Uterus (tissue), 3 donors: ENCODE measurements at regions not wholly inside any gene's neighbourhood (a gene's known extent, or its start where the extent isn't known, plus 50 kb on each side); places are given as distances from the start of the nearest gene placed in this dataset.

Experiments used
- DNase-seq, 2 donors: peaks; one replicate each; pipeline ENCODE4 v3.0.0-alpha.2; 2019 to 2020
- H3K27ac ChIP-seq, 2 donors: fragments of 200-600 bp; sonication (generic); 1 replicate in 1 of 2; 2 replicates in 1 of 2; pipeline ENCODE4 v1.5.1; 2016 to 2018
- H3K27me3 ChIP-seq, 2 donors: fragments of 200-600 bp; sonication (generic); one replicate each; pipeline ENCODE4 v1.5.1; 2018 to 2019; ENCODE audit warnings: control low read depth in 1 of 2
- H3K36me3 ChIP-seq, 2 donors: fragments of 200-600 bp; sonication (generic); one replicate each; pipeline ENCODE4 v1.5.1; 2019; ENCODE audit warnings: control low read depth in 1 of 2
- H3K4me1 ChIP-seq, 2 donors: fragments of 200-600 bp; sonication (generic); one replicate each; pipeline ENCODE4 v1.5.1; 2018 to 2019; ENCODE audit warnings: control low read depth in 1 of 2
- H3K4me3 ChIP-seq, 2 donors: fragments of 200-600 bp; sonication (generic); 1 replicate in 1 of 2; 2 replicates in 1 of 2; pipeline ENCODE4 v1.5.1; 2018 to 2019; ENCODE audit warnings: mild to moderate bottlenecking in 1 of 2
- H3K9me3 ChIP-seq, 2 donors: fragments of 200-600 bp; sonication (generic); one replicate each; pipeline ENCODE4 v1.5.1; 2019; ENCODE audit warnings: control low read depth in 1 of 2
- POLR2A ChIP-seq, 2 donors: fragments of 450-650 bp; IDR thresholded peaks; one replicate each; pipeline ENCODE4 v1.6.1; 2016; ENCODE audit warnings: antibody characterized with exemption in 2 of 2, mild to moderate bottlenecking in 1 of 2, moderate library complexity in 1 of 2
- intact Hi-C: fragments of 100-400 bp; cut with DNase I; formaldehyde crosslinking; loops from one replicate; pipeline ENCODE4 v1.15.1; 2023; ENCODE audit warnings: low total_unique reads
- TF ChIP-seq, protein P1 (sequence below), 4 experiments: fragments of 200-600 bp in 2 of 4; fragments of 450-650 bp in 2 of 4; sonication (generic) in 2 of 4; IDR thresholded peaks; one replicate each; pipeline ENCODE4 v1.5.1; 2016 to 2019; ENCODE audit warnings: antibody characterized with exemption in 4 of 4, mild to moderate bottlenecking in 2 of 4, moderate library complexity in 1 of 4
- donor health status: DM: yes; HTN: yes; CAD: no.

DNA sequence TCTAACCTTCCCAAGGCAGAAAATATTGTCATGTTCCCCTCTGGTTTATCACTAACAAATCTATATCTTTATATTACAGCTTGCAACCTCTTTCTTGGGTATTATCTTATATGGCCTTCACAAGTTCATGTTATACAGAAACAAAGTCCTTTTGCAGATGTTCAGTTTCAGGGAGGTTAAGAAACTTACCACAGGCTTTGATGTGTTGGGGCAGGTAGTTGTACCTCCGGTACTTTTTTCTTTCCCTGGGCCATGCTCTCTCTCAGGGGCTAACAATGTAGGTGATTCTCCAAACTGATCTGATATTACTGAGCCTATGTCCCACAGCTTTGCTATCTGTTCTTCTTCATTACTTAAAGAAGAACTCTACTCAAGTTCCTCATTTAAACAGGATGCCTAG, 548.9 kb upstream of the SYT4 start:
- intact Hi-C loops, result no loop called here
- no peak for TF ChIP-seq POLR2A (IDR thresholded peaks at IDR 0.05)
- TF ChIP-seq, protein P1, sequence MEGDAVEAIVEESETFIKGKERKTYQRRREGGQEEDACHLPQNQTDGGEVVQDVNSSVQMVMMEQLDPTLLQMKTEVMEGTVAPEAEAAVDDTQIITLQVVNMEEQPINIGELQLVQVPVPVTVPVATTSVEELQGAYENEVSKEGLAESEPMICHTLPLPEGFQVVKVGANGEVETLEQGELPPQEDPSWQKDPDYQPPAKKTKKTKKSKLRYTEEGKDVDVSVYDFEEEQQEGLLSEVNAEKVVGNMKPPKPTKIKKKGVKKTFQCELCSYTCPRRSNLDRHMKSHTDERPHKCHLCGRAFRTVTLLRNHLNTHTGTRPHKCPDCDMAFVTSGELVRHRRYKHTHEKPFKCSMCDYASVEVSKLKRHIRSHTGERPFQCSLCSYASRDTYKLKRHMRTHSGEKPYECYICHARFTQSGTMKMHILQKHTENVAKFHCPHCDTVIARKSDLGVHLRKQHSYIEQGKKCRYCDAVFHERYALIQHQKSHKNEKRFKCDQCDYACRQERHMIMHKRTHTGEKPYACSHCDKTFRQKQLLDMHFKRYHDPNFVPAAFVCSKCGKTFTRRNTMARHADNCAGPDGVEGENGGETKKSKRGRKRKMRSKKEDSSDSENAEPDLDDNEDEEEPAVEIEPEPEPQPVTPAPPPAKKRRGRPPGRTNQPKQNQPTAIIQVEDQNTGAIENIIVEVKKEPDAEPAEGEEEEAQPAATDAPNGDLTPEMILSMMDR (IDR thresholded peaks at IDR 0.05), result no peak
- no peak overlapping the region for H3K27ac ChIP-seq

DNA sequence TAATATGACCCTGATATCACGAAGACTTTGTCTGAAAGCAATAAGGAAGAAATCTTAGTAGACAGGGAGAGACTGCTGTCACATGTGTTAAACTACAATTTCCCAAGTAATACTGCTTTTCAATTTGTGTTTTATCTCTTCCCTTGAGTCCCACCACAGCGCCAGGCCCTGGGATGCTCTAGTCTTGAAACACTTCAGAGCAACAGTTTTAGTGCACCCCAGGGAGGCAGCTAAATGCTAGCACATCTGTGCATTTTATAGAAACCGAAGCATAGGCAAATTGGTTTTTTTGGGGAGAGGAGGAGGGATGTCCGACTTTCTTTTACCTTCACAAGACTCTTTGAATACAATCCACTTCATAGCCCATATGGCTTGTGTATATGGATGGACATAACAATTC, 550.0 kb upstream of the SYT4 start:
- Histone ChIP-seq H3K4me1 (no peaks in the 10 kb centered on the region), H3K27ac (no peak overlapping the region), H3K36me3 (no peaks in the 10 kb centered on the region), H3K27me3 (no peaks in the 10 kb centered on the region), H3K4me3 (no peak overlapping the region), H3K9me3 (no peaks in the 10 kb centered on the region)
- intact Hi-C loops, result no loop called here
- no peak for TF ChIP-seq POLR2A (IDR thresholded peaks at IDR 0.05)
- TF ChIP-seq, protein P1 (IDR thresholded peaks at IDR 0.05), result no peak
- no peak for DNase-seq

More for the DNA sequence above, 548.9 kb upstream of the SYT4 start:
- no peak for DNase-seq
- no peaks in the 10 kb centered on the region for H3K36me3 ChIP-seq
- H3K27me3 ChIP-seq, result no peaks in the 10 kb centered on the region
- no peaks in the 10 kb centered on the region for H3K4me1 ChIP-seq
- H3K9me3 ChIP-seq, result no peaks in the 10 kb centered on the region
- H3K4me3 ChIP-seq, result no peak overlapping the region

DNA sequence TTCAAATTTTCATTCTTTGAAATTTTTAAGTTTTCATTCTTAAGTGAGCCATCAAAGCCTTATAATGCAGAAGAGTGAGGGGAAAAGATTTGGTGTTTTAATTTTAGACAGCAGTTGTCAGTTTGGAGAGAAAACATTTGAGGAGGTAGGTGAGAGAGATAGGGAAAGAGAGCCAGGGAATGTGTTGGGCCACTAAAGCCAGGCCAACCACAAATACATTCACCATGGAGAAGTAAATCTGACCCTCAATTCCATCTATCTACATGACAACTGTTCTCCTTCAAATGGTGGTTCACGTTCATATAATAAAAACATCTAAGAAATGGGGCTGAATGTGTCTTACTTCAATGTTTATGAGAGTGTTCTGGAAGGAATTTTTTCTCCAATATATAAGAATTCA, 553.0 kb upstream of the SYT4 start:
- intact Hi-C loops, result no loop called here
- Histone ChIP-seq H3K27ac (no peak overlapping the region), H3K4me3 (no peak overlapping the region), H3K27me3 (no peaks in the 10 kb centered on the region), H3K9me3 (no peaks in the 10 kb centered on the region), H3K36me3 (no peaks in the 10 kb centered on the region), H3K4me1 (no peaks in the 10 kb centered on the region)
- DNase-seq, result no peak
- TF ChIP-seq POLR2A (IDR thresholded peaks at IDR 0.05), result no peak
- TF ChIP-seq, protein P1 (IDR thresholded peaks at IDR 0.05), result no peak

DNA sequence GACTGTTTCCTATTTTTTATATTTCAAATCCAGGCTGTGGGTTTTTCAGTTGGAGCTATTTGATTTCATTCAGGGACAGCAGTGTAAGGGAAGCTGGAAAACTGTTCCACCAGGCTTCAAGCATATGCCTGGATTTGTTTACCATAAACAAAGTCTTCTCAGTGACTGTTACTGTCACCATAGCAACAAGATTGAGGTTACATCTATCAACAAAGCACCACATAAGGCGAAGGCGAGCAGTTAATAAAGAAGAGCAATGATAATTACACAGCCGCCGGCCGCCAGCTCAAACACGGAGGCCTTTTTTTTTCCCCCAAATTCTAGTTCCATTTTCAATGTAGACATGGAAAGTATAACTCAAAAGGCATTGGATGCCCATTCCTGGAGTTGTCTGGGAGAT, 553.7 kb upstream of the SYT4 start:
- H3K4me1 ChIP-seq, result no peaks in the 10 kb centered on the region
- no peak for DNase-seq
- intact Hi-C loops, result no loop called here
- H3K4me3 ChIP-seq, result no peak overlapping the region
- TF ChIP-seq POLR2A (IDR thresholded peaks at IDR 0.05), result no peak
- TF ChIP-seq, protein P1 (IDR thresholded peaks at IDR 0.05), result no peak
- no peaks in the 10 kb centered on the region for H3K36me3 ChIP-seq
- no peak overlapping the region for H3K27ac ChIP-seq
- no peaks in the 10 kb centered on the region for H3K9me3 ChIP-seq
- no peaks in the 10 kb centered on the region for H3K27me3 ChIP-seq

DNA sequence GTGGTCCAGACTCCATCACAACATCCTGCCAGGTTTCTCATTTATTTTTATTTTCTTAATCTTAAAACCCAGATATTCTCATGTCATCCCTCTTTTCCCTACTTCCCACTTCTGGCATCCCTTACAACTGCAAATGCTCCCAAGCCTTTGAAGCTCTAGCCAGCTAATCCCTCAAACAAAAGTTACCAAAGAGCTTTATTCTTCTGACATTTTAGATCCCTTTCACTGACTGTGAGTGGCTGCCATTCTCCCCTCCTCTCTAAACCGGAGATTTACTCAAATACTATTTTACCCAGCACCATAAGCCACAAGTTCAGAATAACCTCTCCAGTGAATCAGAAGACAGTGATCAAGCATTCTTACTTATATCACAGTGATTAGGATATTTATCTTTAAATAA, 569.0 kb upstream of the SYT4 start:
- H3K27me3 ChIP-seq, result no peaks in the 10 kb centered on the region
- H3K4me3 ChIP-seq, result no peak overlapping the region
- no peak for DNase-seq
- H3K4me1 ChIP-seq, result no peaks in the 10 kb centered on the region
- H3K9me3 ChIP-seq, result no peaks in the 10 kb centered on the region
- H3K27ac ChIP-seq, result peak overlapping the region; percentile 44 to 62
- intact Hi-C loops, result no loop called here
- TF ChIP-seq, protein P1 (IDR thresholded peaks at IDR 0.05), result no peak
- no peak for TF ChIP-seq POLR2A (IDR thresholded peaks at IDR 0.05)
- H3K36me3 ChIP-seq, result no peaks in the 10 kb centered on the region
